Osteocyte (in vitro differentiated cells): ENCODE measurements at regions not wholly inside any gene's neighbourhood (a gene's known extent, or its start where the extent isn't known, plus 50 kb on each side); places are given as distances from the start of the nearest gene placed in this dataset.
"Not testable (repeated sequence)": the region's sequence is repeated elsewhere in the genome, so short reads cannot be mapped to it uniquely, and the experiment has no call there.

Source experiments
- DNase-seq: peaks from one replicate; pipeline ENCODE4 v3.0.0; 2021; ENCODE audit warnings: mixed read lengths; ENCODE audit not compliant: unreplicated experiment; ENCODE audit errors: extremely low spot score
- H3K27ac Mint-ChIP-seq: one replicate; pipeline ENCODE4 v1.8.0; 2021; ENCODE audit warnings: mild to moderate bottlenecking, mixed read lengths; ENCODE audit not compliant: unreplicated experiment
- H3K27me3 Mint-ChIP-seq: one replicate; pipeline ENCODE4 v1.8.0; 2021; ENCODE audit warnings: mixed read lengths; ENCODE audit not compliant: unreplicated experiment
- H3K36me3 Mint-ChIP-seq: one replicate; pipeline ENCODE4 v1.8.0; 2021; ENCODE audit warnings: mixed read lengths; ENCODE audit not compliant: unreplicated experiment
- H3K4me1 Mint-ChIP-seq: one replicate; pipeline ENCODE4 v1.8.0; 2021; ENCODE audit warnings: mixed read lengths; ENCODE audit not compliant: unreplicated experiment
- H3K4me3 Mint-ChIP-seq: one replicate; pipeline ENCODE4 v1.8.0; 2021; ENCODE audit warnings: mild to moderate bottlenecking, moderate library complexity, mixed read lengths; ENCODE audit not compliant: unreplicated experiment
- H3K9me3 Mint-ChIP-seq: one replicate; pipeline ENCODE4 v1.8.0; 2021; ENCODE audit warnings: mixed read lengths; ENCODE audit not compliant: unreplicated experiment
- CTCF ChIP-seq: fragments of 200-600 bp; sonication (generic); IDR thresholded peaks from 2 replicates; pipeline ENCODE4 v1.5.0; 2021; ENCODE audit warnings: antibody characterized with exemption, mild to moderate bottlenecking, moderate library complexity

GRCh38 chr11:95641495-95641894, 148.1 kb downstream of the FAM76B start:
- Mint-ChIP-seq H3K27ac (no peak overlapping the region), H3K27me3 (peaks cover 2% of the 10 kb centered on the region), H3K4me3 (no peak overlapping the region), H3K9me3 (peaks cover 5% of the 10 kb centered on the region), H3K4me1 (peaks cover 4% of the 10 kb centered on the region), H3K36me3 (peaks cover 4% of the 10 kb centered on the region)
- DNase-seq = no peak
- TF ChIP-seq CTCF = no peak

- no peak for TF ChIP-seq CTCF
- peaks cover 5% of the 10 kb centered on the region for H3K9me3 Mint-ChIP-seq
- no peaks in the 10 kb centered on the region for H3K4me1 Mint-ChIP-seq
- no peak overlapping the region for H3K27ac Mint-ChIP-seq
- no peak for DNase-seq
- peaks cover 4% of the 10 kb centered on the region for H3K36me3 Mint-ChIP-seq
- no peak overlapping the region for H3K4me3 Mint-ChIP-seq
- H3K27me3 Mint-ChIP-seq = peaks cover 4% of the 10 kb centered on the region
Observed at GRCh38 chr11:95638501-95638900, 151.1 kb downstream of the FAM76B start.

GRCh38 chr11:95625164-95625900, 164.2 kb downstream of the FAM76B start:
- Mint-ChIP-seq H3K27me3 (peaks cover 3% of the 10 kb centered on the region), H3K4me1 (no peaks in the 10 kb centered on the region)

GRCh38 chr11:95616256-95616804, 173.3 kb downstream of the FAM76B start:
- no peaks in the 10 kb centered on the region for H3K4me1 Mint-ChIP-seq
- no peak for DNase-seq
- H3K9me3 Mint-ChIP-seq = peaks cover 12% of the 10 kb centered on the region
- no peak overlapping the region for H3K4me3 Mint-ChIP-seq
- no peak overlapping the region for H3K27ac Mint-ChIP-seq
- peaks cover 4% of the 10 kb centered on the region for H3K36me3 Mint-ChIP-seq
- H3K27me3 Mint-ChIP-seq = peaks cover 11% of the 10 kb centered on the region
- no peak for TF ChIP-seq CTCF

More at GRCh38 chr11:95625164-95625900, 164.2 kb downstream of the FAM76B start:
- Mint-ChIP-seq H3K36me3 (peaks cover 2% of the 10 kb centered on the region), H3K9me3 (peaks cover 12% of the 10 kb centered on the region), H3K27ac (no peak overlapping the region), H3K4me3 (no peak overlapping the region)
- DNase-seq = no peak
- no peak for TF ChIP-seq CTCF

GRCh38 chr11:95611827-95612226, 177.8 kb downstream of the FAM76B start:
- no peak for TF ChIP-seq CTCF
- Mint-ChIP-seq H3K27me3 (peaks cover 6% of the 10 kb centered on the region), H3K27ac (no peak overlapping the region), H3K4me3 (no peak overlapping the region), H3K9me3 (peaks cover 3% of the 10 kb centered on the region), H3K4me1 (no peaks in the 10 kb centered on the region), H3K36me3 (no peaks in the 10 kb centered on the region)
- DNase-seq = no peak

GRCh38 chr11:95610185-95610584, 179.4 kb downstream of the FAM76B start:
- H3K36me3 Mint-ChIP-seq, H3K4me3 Mint-ChIP-seq, H3K9me3 Mint-ChIP-seq, H3K27me3 Mint-ChIP-seq, H3K27ac Mint-ChIP-seq, DNase-seq, H3K4me1 Mint-ChIP-seq: not testable (repeated sequence)
